MM.1S (cell line): ENCODE measurements at regions not wholly inside any gene's neighbourhood (a gene's known extent, or its start where the extent isn't known, plus 50 kb on each side); places are given as distances from the start of the nearest gene placed in this dataset.

Source experiments
- DNase-seq: peaks from one replicate; pipeline ENCODE4 v3.0.0-alpha.2; 2015
- H2AFZ ChIP-seq: fragments of 300-600 bp; sonication (generic); 2 replicates; pipeline ENCODE4 v1.6.0; 2016; ENCODE audit warnings: antibody characterized with exemption, low read length
- H3F3A ChIP-seq: fragments of 300-600 bp; sonication (generic); 2 replicates; pipeline ENCODE4 v1.6.1; 2016; ENCODE audit warnings: mild to moderate bottlenecking, antibody characterized with exemption, low read length, moderate library complexity, mixed read lengths; ENCODE audit not compliant: insufficient read depth
- H3K27ac ChIP-seq: fragments of 300-600 bp; sonication (generic); 2 replicates; pipeline ENCODE4 v1.5.1; 2016; ENCODE audit warnings: mild to moderate bottlenecking, low read length
- H3K27me3 ChIP-seq: fragments of 300-600 bp; sonication (generic); replicated peaks from 2 replicates; pipeline ENCODE4 v1.6.0; 2016; ENCODE audit warnings: low read length; ENCODE audit not compliant: insufficient read depth
- H3K36me3 ChIP-seq: fragments of 300-600 bp; sonication (generic); replicated peaks from 2 replicates; pipeline ENCODE4 v1.6.1; 2016; ENCODE audit warnings: mild to moderate bottlenecking, low read length, mixed read lengths; ENCODE audit not compliant: insufficient read depth
- H3K4me1 ChIP-seq: fragments of 300-600 bp; sonication (generic); 2 replicates; pipeline ENCODE4 v1.6.1; 2016; ENCODE audit warnings: low read length, mixed read lengths
- H3K4me2 ChIP-seq: fragments of 300-600 bp; sonication (generic); 2 replicates; pipeline ENCODE4 v1.6.0; 2016; ENCODE audit warnings: low read depth, low read length
- H3K4me3 ChIP-seq: fragments of 300-600 bp; sonication (generic); 2 replicates; pipeline ENCODE4 v1.5.1; 2016; ENCODE audit warnings: low read length, mixed read lengths
- H3K79me2 ChIP-seq: fragments of 300-600 bp; sonication (generic); 2 replicates; pipeline ENCODE4 v1.6.1; 2016; ENCODE audit warnings: mixed run types, low read length, mixed read lengths
- H3K9ac ChIP-seq: fragments of 300-600 bp; sonication (generic); 2 replicates; pipeline ENCODE4 v1.6.1; 2016; ENCODE audit warnings: low read length, mixed read lengths
- H3K9me2 ChIP-seq: fragments of 300-600 bp; sonication (generic); replicated peaks from 2 replicates; pipeline ENCODE4 v1.6.1; 2016; ENCODE audit warnings: mild to moderate bottlenecking, low read length, mixed read lengths; ENCODE audit not compliant: insufficient read depth
- H3K9me3 ChIP-seq: fragments of 300-600 bp; sonication (generic); replicated peaks from 2 replicates; pipeline ENCODE4 v1.6.1; 2016; ENCODE audit warnings: mild to moderate bottlenecking, low read length, mixed read lengths; ENCODE audit not compliant: insufficient read depth
- H4K20me1 ChIP-seq: fragments of 300-600 bp; sonication (generic); 2 replicates; pipeline ENCODE4 v1.6.1; 2016; ENCODE audit warnings: mild to moderate bottlenecking, low read length, moderate library complexity, mixed read lengths; ENCODE audit not compliant: insufficient read depth
- CTCF ChIP-seq: fragments of 300-600 bp; sonication (generic); IDR thresholded peaks from 2 replicates; pipeline ENCODE4 v1.5.1; 2016; ENCODE audit warnings: antibody characterized with exemption, low read length, mixed read lengths
- EZH2 ChIP-seq: fragments of 300-600 bp; sonication (generic); optimal IDR thresholded peaks from 2 replicates; pipeline ENCODE3; 2017; ENCODE audit warnings: low read depth, mild to moderate bottlenecking, antibody characterized with exemption, low read length, mixed read lengths
- EZH2phosphoT487 ChIP-seq: fragments of 300-600 bp; sonication (generic); IDR thresholded peaks from 2 replicates; pipeline ENCODE4 v1.6.1; 2018; ENCODE audit warnings: antibody characterized with exemption, low read length

- no peak for DNase-seq
- Histone ChIP-seq H4K20me1 (no peaks in the 10 kb centered on the region), H3K4me1 (no peaks in the 10 kb centered on the region), H3F3A (no peaks in the 10 kb centered on the region), H3K27me3 (no peaks in the 10 kb centered on the region), H3K27ac (no peak overlapping the region), H3K4me3 (no peak overlapping the region), H3K4me2 (no peak overlapping the region), H3K79me2 (no peaks in the 10 kb centered on the region), H3K9me3 (no peaks in the 10 kb centered on the region), H3K36me3 (no peaks in the 10 kb centered on the region), H2AFZ (no peak overlapping the region), H3K9ac (no peak overlapping the region), H3K9me2 (no peaks in the 10 kb centered on the region)
- TF ChIP-seq EZH2 = no peak
- TF ChIP-seq CTCF = no peak
- no peak for TF ChIP-seq EZH2phosphoT487
Observed at GRCh38 chr9:99463131-99463530, 241.0 kb downstream of the SEC61B start.

- Histone ChIP-seq H3K27me3 (no peaks in the 10 kb centered on the region), H3F3A (no peaks in the 10 kb centered on the region), H3K4me3 (no peak overlapping the region), H3K9me3 (no peaks in the 10 kb centered on the region), H2AFZ (no peak overlapping the region), H3K4me2 (no peak overlapping the region), H4K20me1 (no peaks in the 10 kb centered on the region), H3K36me3 (no peaks in the 10 kb centered on the region), H3K79me2 (no peaks in the 10 kb centered on the region), H3K4me1 (no peaks in the 10 kb centered on the region), H3K9me2 (no peaks in the 10 kb centered on the region), H3K27ac (no peak overlapping the region), H3K9ac (no peak overlapping the region)
- DNase-seq = no peak
- no peak for TF ChIP-seq EZH2
- no peak for TF ChIP-seq EZH2phosphoT487
- TF ChIP-seq CTCF = no peak
Observed at GRCh38 chr9:99464568-99464967, 242.5 kb downstream of the SEC61B start.

- Histone ChIP-seq H2AFZ (no peak overlapping the region), H3K9ac (no peak overlapping the region), H3K27me3 (no peaks in the 10 kb centered on the region), H3F3A (no peaks in the 10 kb centered on the region), H3K79me2 (no peaks in the 10 kb centered on the region), H4K20me1 (no peaks in the 10 kb centered on the region), H3K9me2 (no peaks in the 10 kb centered on the region), H3K36me3 (no peaks in the 10 kb centered on the region), H3K4me3 (no peak overlapping the region), H3K4me1 (no peaks in the 10 kb centered on the region), H3K9me3 (no peaks in the 10 kb centered on the region), H3K27ac (no peak overlapping the region), H3K4me2 (no peak overlapping the region)
- DNase-seq = no peak
- no peak for TF ChIP-seq CTCF
- no peak for TF ChIP-seq EZH2phosphoT487
- no peak for TF ChIP-seq EZH2
Observed at GRCh38 chr9:99465231-99465907, 243.3 kb downstream of the SEC61B start.
